CD4-positive, alpha-beta T cell (primary cell): ENCODE measurements at regions not wholly inside any gene's neighbourhood (a gene's known extent, or its start where the extent isn't known, plus 50 kb on each side); places are given as distances from the start of the nearest gene placed in this dataset.

Experiments
- ATAC-seq: fragments of 200-7000 bp; cut with Tn5 transposase; one replicate; pipeline ENCODE4 v1.10.0; 2022; ENCODE audit warnings: mild to moderate bottlenecking; ENCODE audit not compliant: poor library complexity
- CTCF ChIA-PET: fragments of 350-600 bp; sonication (Branson Sonifier 250); formaldehyde crosslinking; loops from one replicate; lab custom pipeline; 2021; ENCODE audit warnings: antibody characterized with exemption, inconsistent platforms; lab: Charles Lee
- POLR2A ChIA-PET: fragments of 350-600 bp; sonication (Branson Sonifier 250); formaldehyde crosslinking; loops from one replicate; lab custom pipeline; 2021; ENCODE audit warnings: antibody characterized with exemption, inconsistent platforms; lab: Charles Lee
- DNase-seq, 14 experiments: peaks; one replicate each; pipeline ENCODE4 v3.0.0-alpha.2; 2013 to 2020; ENCODE audit warnings: mixed read lengths in 2 of 14
- H3K27ac ChIP-seq, 2 donors: one replicate each; pipeline versions ENCODE4 v1.5.1 to v1.7.0; 2013; ENCODE audit warnings: low read length in 2 of 2, low read depth in 1 of 2, mild to moderate bottlenecking in 1 of 2
- H3K27me3 ChIP-seq, 2 experiments: 1 replicate in 1 of 2; 2 replicates in 1 of 2; pipeline versions ENCODE4 v1.6.1 to v1.7.0; 2013; ENCODE audit warnings: low read length in 2 of 2, control low read depth in 1 of 2, mild to moderate bottlenecking in 1 of 2, moderate library complexity in 1 of 2; ENCODE audit not compliant: insufficient read depth in 2 of 2, control insufficient read depth in 1 of 2
- H3K36me3 ChIP-seq: one replicate; pipeline ENCODE4 v1.6.1; 2013; ENCODE audit warnings: low read length, control low read depth; ENCODE audit not compliant: insufficient read depth
- H3K4me1 ChIP-seq: one replicate; pipeline ENCODE4 v1.6.1; 2013; ENCODE audit warnings: low read length, control low read depth; ENCODE audit not compliant: insufficient read depth
- H3K4me3 ChIP-seq: one replicate; pipeline ENCODE4 v1.5.1; 2013; ENCODE audit warnings: mild to moderate bottlenecking, low read length, moderate library complexity
- H3K9me3 ChIP-seq, 2 experiments: 1 replicate in 1 of 2; 2 replicates in 1 of 2; pipeline versions ENCODE4 v1.6.1 to v1.7.0; 2013; ENCODE audit warnings: low read length in 2 of 2, mild to moderate bottlenecking in 2 of 2, control low read depth in 1 of 2, moderate library complexity in 1 of 2; ENCODE audit not compliant: control insufficient read depth in 1 of 2, insufficient read depth in 1 of 2
- H3K27ac Mint-ChIP-seq: one replicate; pipeline ENCODE4 v1.8.0; 2020; ENCODE audit warnings: mixed read lengths
- H3K27me3 Mint-ChIP-seq: one replicate; pipeline ENCODE4 v1.8.0; 2021; ENCODE audit warnings: mixed read lengths
- H3K36me3 Mint-ChIP-seq: one replicate; pipeline ENCODE4 v1.8.0; 2021; ENCODE audit warnings: low read depth, mixed read lengths
- H3K4me1 Mint-ChIP-seq: one replicate; pipeline ENCODE4 v1.8.0; 2021; ENCODE audit warnings: low read depth, mixed read lengths
- H3K4me3 Mint-ChIP-seq: one replicate; pipeline ENCODE4 v1.8.0; 2020; ENCODE audit warnings: mild to moderate bottlenecking, mixed read lengths
- H3K9me3 Mint-ChIP-seq: one replicate; pipeline ENCODE4 v1.8.0; 2020; ENCODE audit warnings: mixed read lengths
- intact Hi-C, 2 experiments: fragments of 100-400 bp; cut with DNase I in 1 of 2; cut with micrococcal nuclease in 1 of 2; formaldehyde crosslinking; loops; one replicate each; pipeline versions ENCODE4 v1.15.1 to v1.9.0; 2023 to 2025; cut with DNase I, micrococcal nuclease
- TF ChIP-seq, protein P1 (sequence below): fragments of 200-600 bp; IDR thresholded peaks from one replicate; pipeline ENCODE4 v1.8.0; 2022; ENCODE audit warnings: antibody characterized with exemption, mild to moderate bottlenecking

- DNase-seq: no peak
These were observed 1100.6 kb downstream of the NLGN4Y start for GRCh38 chrY:15624928-15625327.

DNA sequence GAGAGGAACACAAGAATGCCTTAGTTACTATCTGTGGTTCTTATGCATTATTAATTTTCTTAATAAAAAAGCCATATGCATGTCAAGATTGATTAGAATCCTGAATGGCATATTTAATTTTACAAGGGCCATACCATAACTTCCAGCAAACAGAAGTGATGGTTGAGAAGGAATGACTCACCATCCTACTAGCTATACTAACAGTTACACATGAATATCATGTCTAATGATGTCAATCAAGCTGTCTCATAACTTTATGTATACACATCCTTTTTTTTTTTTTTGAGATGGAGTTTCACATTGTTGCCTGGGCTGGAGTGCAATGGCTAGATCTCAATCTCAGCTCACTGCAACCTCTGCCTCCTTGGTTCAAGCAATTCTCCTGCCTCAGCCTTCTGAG, 1123.9 kb downstream of the NLGN4Y start:
- H3K4me1 Mint-ChIP-seq: no peaks in the 10 kb centered on the region
- H3K36me3 Mint-ChIP-seq: no peaks in the 10 kb centered on the region
- no peaks in the 10 kb centered on the region for H3K27me3 ChIP-seq
- no peak overlapping the region for H3K4me3 Mint-ChIP-seq
- no peaks in the 10 kb centered on the region for H3K9me3 ChIP-seq
- CTCF ChIA-PET: no interaction called here
- no peak for DNase-seq
- no peak overlapping the region for H3K27ac ChIP-seq
- no peaks in the 10 kb centered on the region for H3K4me1 ChIP-seq
- intact Hi-C loops: no loop called here
- H3K9me3 Mint-ChIP-seq: no peaks in the 10 kb centered on the region
- H3K27me3 Mint-ChIP-seq: no peaks in the 10 kb centered on the region
- TF ChIP-seq, protein P1, sequence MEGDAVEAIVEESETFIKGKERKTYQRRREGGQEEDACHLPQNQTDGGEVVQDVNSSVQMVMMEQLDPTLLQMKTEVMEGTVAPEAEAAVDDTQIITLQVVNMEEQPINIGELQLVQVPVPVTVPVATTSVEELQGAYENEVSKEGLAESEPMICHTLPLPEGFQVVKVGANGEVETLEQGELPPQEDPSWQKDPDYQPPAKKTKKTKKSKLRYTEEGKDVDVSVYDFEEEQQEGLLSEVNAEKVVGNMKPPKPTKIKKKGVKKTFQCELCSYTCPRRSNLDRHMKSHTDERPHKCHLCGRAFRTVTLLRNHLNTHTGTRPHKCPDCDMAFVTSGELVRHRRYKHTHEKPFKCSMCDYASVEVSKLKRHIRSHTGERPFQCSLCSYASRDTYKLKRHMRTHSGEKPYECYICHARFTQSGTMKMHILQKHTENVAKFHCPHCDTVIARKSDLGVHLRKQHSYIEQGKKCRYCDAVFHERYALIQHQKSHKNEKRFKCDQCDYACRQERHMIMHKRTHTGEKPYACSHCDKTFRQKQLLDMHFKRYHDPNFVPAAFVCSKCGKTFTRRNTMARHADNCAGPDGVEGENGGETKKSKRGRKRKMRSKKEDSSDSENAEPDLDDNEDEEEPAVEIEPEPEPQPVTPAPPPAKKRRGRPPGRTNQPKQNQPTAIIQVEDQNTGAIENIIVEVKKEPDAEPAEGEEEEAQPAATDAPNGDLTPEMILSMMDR: no peak
- POLR2A ChIA-PET: no interaction called here
- ATAC-seq: no peak
- no peak overlapping the region for H3K4me3 ChIP-seq
- no peaks in the 10 kb centered on the region for H3K36me3 ChIP-seq
- H3K27ac Mint-ChIP-seq: no peak overlapping the region

More at GRCh38 chrY:15624928-15625327, 1100.6 kb downstream of the NLGN4Y start:
- Mint-ChIP-seq H3K36me3 (no peaks in the 10 kb centered on the region), H3K4me1 (no peaks in the 10 kb centered on the region), H3K27me3 (no peaks in the 10 kb centered on the region), H3K4me3 (no peak overlapping the region), H3K9me3 (peaks cover 2% of the 10 kb centered on the region), H3K27ac (no peak overlapping the region)
- intact Hi-C loops: no loop called here
- ChIA-PET POLR2A (no interaction called here), CTCF (no interaction called here)
- TF ChIP-seq, protein P1: no peak
- Histone ChIP-seq H3K4me3 (no peak overlapping the region), H3K36me3 (no peaks in the 10 kb centered on the region), H3K9me3 (no peaks in the 10 kb centered on the region), H3K4me1 (no peaks in the 10 kb centered on the region), H3K27ac (no peak overlapping the region), H3K27me3 (no peaks in the 10 kb centered on the region)
- no peak for ATAC-seq

- no peaks in the 10 kb centered on the region for H3K4me1 ChIP-seq
- H3K27ac ChIP-seq: no peak overlapping the region
- H3K9me3 ChIP-seq: no peaks in the 10 kb centered on the region
- H3K27me3 Mint-ChIP-seq: no peaks in the 10 kb centered on the region
- intact Hi-C loops: no loop called here
- no peak overlapping the region for H3K27ac Mint-ChIP-seq
- DNase-seq (no peak), ATAC-seq (no peak)
- H3K4me1 Mint-ChIP-seq: no peaks in the 10 kb centered on the region
- no peak overlapping the region for H3K4me3 ChIP-seq
- H3K4me3 Mint-ChIP-seq: no peak overlapping the region
- no peaks in the 10 kb centered on the region for H3K27me3 ChIP-seq
- POLR2A ChIA-PET: no interaction called here
- no peaks in the 10 kb centered on the region for H3K36me3 ChIP-seq
- CTCF ChIA-PET: no interaction called here
- TF ChIP-seq, protein P1: no peak
- no peaks in the 10 kb centered on the region for H3K36me3 Mint-ChIP-seq
- no peaks in the 10 kb centered on the region for H3K9me3 Mint-ChIP-seq
These were observed 1125.7 kb downstream of the NLGN4Y start for GRCh38 chrY:15650056-15650455.
